H9 (cell line): ENCODE measurements at regions not wholly inside any gene's neighbourhood (a gene's known extent, or its start where the extent isn't known, plus 50 kb on each side); places are given as distances from the start of the nearest gene placed in this dataset.

Source experiments
- DNase-seq: peaks from one replicate; pipeline ENCODE4 v3.0.0-alpha.2; 2017
- H2AFZ ChIP-seq: one replicate; pipeline ENCODE4 v1.6.1; 2013; ENCODE audit warnings: mild to moderate bottlenecking, low read length, control low read depth, moderate library complexity
- H2AK5ac ChIP-seq: 2 replicates; pipeline ENCODE4 v1.6.1; 2013; ENCODE audit warnings: low read length, control low read depth, mixed read lengths; ENCODE audit not compliant: insufficient read length
- H2BK120ac ChIP-seq: one replicate; pipeline ENCODE4 v1.6.1; 2013; ENCODE audit warnings: low read depth, mild to moderate bottlenecking, low read length, control low read depth, inconsistent platforms; ENCODE audit not compliant: poor library complexity, severe bottlenecking
- H2BK12ac ChIP-seq: 2 replicates; pipeline ENCODE4 v1.6.1; 2013; ENCODE audit warnings: low read length, control low read depth, mixed read lengths, low read depth; ENCODE audit not compliant: insufficient read length
- H2BK15ac ChIP-seq: 2 replicates; pipeline ENCODE4 v1.6.1; 2013; ENCODE audit warnings: low read depth, low read length, control low read depth
- H2BK20ac ChIP-seq: one replicate; pipeline ENCODE4 v1.6.1; 2013; ENCODE audit warnings: low read depth, mild to moderate bottlenecking, low read length, control low read depth, inconsistent platforms; ENCODE audit not compliant: poor library complexity, severe bottlenecking
- H2BK5ac ChIP-seq: 2 replicates; pipeline ENCODE4 v1.6.1; 2013; ENCODE audit warnings: low read length, control low read depth, mixed read lengths; ENCODE audit not compliant: insufficient read length
- H3K14ac ChIP-seq: 2 replicates; pipeline ENCODE4 v1.6.1; 2013; ENCODE audit warnings: low read length, control low read depth; ENCODE audit not compliant: insufficient read depth
- H3K18ac ChIP-seq: 2 replicates; pipeline ENCODE4 v1.6.1; 2013; ENCODE audit warnings: low read depth, mild to moderate bottlenecking, mixed read lengths, low read length, control low read depth; ENCODE audit not compliant: insufficient read length
- H3K23ac ChIP-seq: 2 replicates; pipeline ENCODE4 v1.6.1; 2013; ENCODE audit warnings: low read length, control low read depth, mixed read lengths, low read depth; ENCODE audit not compliant: insufficient read length
- H3K23me2 ChIP-seq: 2 replicates; pipeline ENCODE4 v1.6.1; 2013; ENCODE audit warnings: low read depth, mild to moderate bottlenecking, mixed read lengths, low read length, control low read depth; ENCODE audit not compliant: insufficient read length, poor library complexity, severe bottlenecking
- H3K27ac ChIP-seq: 2 replicates; pipeline ENCODE4 v1.5.1; 2013; ENCODE audit warnings: low read length, control low read depth, mixed read lengths, low read depth; ENCODE audit not compliant: insufficient read length
- H3K27me3 ChIP-seq: 2 replicates; pipeline ENCODE4 v1.6.1; 2013; ENCODE audit warnings: low read length, control low read depth, inconsistent platforms; ENCODE audit not compliant: insufficient read depth
- H3K4ac ChIP-seq: 2 replicates; pipeline ENCODE4 v1.6.1; 2013; ENCODE audit warnings: low read depth, mild to moderate bottlenecking, control low read depth, inconsistent platforms, low read length, moderate library complexity
- H3K4me1 ChIP-seq: 2 replicates; pipeline ENCODE4 v1.6.1; 2013; ENCODE audit warnings: low read length, control low read depth, inconsistent platforms; ENCODE audit not compliant: insufficient read depth
- H3K4me2 ChIP-seq: 2 replicates; pipeline ENCODE4 v1.6.1; 2013; ENCODE audit warnings: low read length, control low read depth, mixed read lengths; ENCODE audit not compliant: insufficient read length, insufficient read depth
- H3K56ac ChIP-seq: 2 replicates; pipeline ENCODE4 v1.6.1; 2013; ENCODE audit warnings: low read depth, mild to moderate bottlenecking, mixed read lengths, low read length, control low read depth; ENCODE audit not compliant: insufficient read length
- H3K79me1 ChIP-seq: 2 replicates; pipeline ENCODE4 v1.6.1; 2013; ENCODE audit warnings: low read depth, mild to moderate bottlenecking, moderate library complexity, low read length, control low read depth, inconsistent platforms; ENCODE audit not compliant: insufficient read depth, poor library complexity, severe bottlenecking
- H3K79me2 ChIP-seq: 2 replicates; pipeline ENCODE4 v1.6.1; 2013; ENCODE audit warnings: low read length, control low read depth, inconsistent platforms; ENCODE audit not compliant: insufficient read depth
- H3K9ac ChIP-seq: 2 replicates; pipeline ENCODE4 v1.6.1; 2013; ENCODE audit warnings: low read length, control low read depth, mixed read lengths; ENCODE audit not compliant: insufficient read length; ENCODE audit errors: extremely low read depth
- H3K9me3 ChIP-seq: one replicate; pipeline ENCODE4 v1.6.1; 2013; ENCODE audit warnings: low read depth, low read length, inconsistent platforms; ENCODE audit not compliant: control insufficient read depth
- H3T11ph ChIP-seq: one replicate; pipeline ENCODE4 v1.6.1; 2013; ENCODE audit warnings: mild to moderate bottlenecking, low read length, control low read depth, inconsistent platforms
- H4K20me1 ChIP-seq: one replicate; pipeline ENCODE4 v1.6.1; 2013; ENCODE audit not compliant: control insufficient read depth, insufficient read length, insufficient read depth
- H4K5ac ChIP-seq: 2 replicates; pipeline ENCODE4 v1.6.1; 2013; ENCODE audit warnings: low read depth, mild to moderate bottlenecking, mixed read lengths, low read length, control low read depth; ENCODE audit not compliant: insufficient read length
- H4K8ac ChIP-seq: replicated peaks from 2 replicates; pipeline ENCODE4 v1.6.1; 2013; ENCODE audit warnings: low read length, control low read depth, mixed read lengths, low read depth; ENCODE audit not compliant: insufficient read length
- H4K91ac ChIP-seq: 2 replicates; pipeline ENCODE4 v1.6.1; 2013; ENCODE audit warnings: low read depth, mild to moderate bottlenecking, moderate library complexity, mixed read lengths, low read length, control low read depth; ENCODE audit not compliant: insufficient read length
- H3K27ac Mint-ChIP-seq, 3 experiments: 2 replicates in 2 of 3; 3 replicates in 1 of 3; pipeline ENCODE4 v1.8.0; 2020 to 2021; ENCODE audit warnings: mixed read lengths in 3 of 3, mild to moderate bottlenecking in 1 of 3, moderate library complexity in 1 of 3
- H3K27me3 Mint-ChIP-seq: 2 replicates; pipeline ENCODE4 v1.8.0; 2021; ENCODE audit warnings: low read depth, mild to moderate bottlenecking, moderate library complexity, mixed read lengths
- H3K36me3 Mint-ChIP-seq, 3 experiments: 2 replicates in 2 of 3; 3 replicates in 1 of 3; pipeline ENCODE4 v1.8.0; 2020 to 2021; ENCODE audit warnings: low read depth in 3 of 3, mixed read lengths in 3 of 3; ENCODE audit not compliant: insufficient read depth in 1 of 3
- H3K4me1 Mint-ChIP-seq, 2 experiments: 2 replicates each; pipeline ENCODE4 v1.8.0; 2020; ENCODE audit warnings: mixed read lengths in 2 of 2
- H3K4me3 Mint-ChIP-seq, 2 experiments: 2 replicates in 1 of 2; 3 replicates in 1 of 2; pipeline ENCODE4 v1.8.0; 2020 to 2021; ENCODE audit warnings: mild to moderate bottlenecking in 2 of 2, mixed read lengths in 2 of 2, moderate library complexity in 1 of 2
- H3K9me3 Mint-ChIP-seq, 2 experiments: 2 replicates in 1 of 2; 3 replicates in 1 of 2; pipeline ENCODE4 v1.8.0; 2020; ENCODE audit warnings: mild to moderate bottlenecking in 2 of 2, mixed read lengths in 2 of 2, moderate library complexity in 1 of 2
- CTCF ChIP-seq: fragments of 200-600 bp; sonication (generic); conservative IDR thresholded peaks from 3 replicates; pipeline ENCODE4 v1.8.0; 2021; ENCODE audit warnings: antibody characterized with exemption, mild to moderate bottlenecking
- WGBS: extraction: QIAGEN DNeasy Blood & Tissue Kit; methylation state at CpG from one replicate; pipeline ENCODE4 v1.1.7; 2013; ENCODE audit warnings: missing lambda C conversion rate, low lambda C conversion rate, mixed read lengths; ENCODE audit not compliant: insufficient read length; ENCODE audit errors: extremely low coverage; 5-methylcytosine and 5-hydroxymethylcytosine counted together

DNA sequence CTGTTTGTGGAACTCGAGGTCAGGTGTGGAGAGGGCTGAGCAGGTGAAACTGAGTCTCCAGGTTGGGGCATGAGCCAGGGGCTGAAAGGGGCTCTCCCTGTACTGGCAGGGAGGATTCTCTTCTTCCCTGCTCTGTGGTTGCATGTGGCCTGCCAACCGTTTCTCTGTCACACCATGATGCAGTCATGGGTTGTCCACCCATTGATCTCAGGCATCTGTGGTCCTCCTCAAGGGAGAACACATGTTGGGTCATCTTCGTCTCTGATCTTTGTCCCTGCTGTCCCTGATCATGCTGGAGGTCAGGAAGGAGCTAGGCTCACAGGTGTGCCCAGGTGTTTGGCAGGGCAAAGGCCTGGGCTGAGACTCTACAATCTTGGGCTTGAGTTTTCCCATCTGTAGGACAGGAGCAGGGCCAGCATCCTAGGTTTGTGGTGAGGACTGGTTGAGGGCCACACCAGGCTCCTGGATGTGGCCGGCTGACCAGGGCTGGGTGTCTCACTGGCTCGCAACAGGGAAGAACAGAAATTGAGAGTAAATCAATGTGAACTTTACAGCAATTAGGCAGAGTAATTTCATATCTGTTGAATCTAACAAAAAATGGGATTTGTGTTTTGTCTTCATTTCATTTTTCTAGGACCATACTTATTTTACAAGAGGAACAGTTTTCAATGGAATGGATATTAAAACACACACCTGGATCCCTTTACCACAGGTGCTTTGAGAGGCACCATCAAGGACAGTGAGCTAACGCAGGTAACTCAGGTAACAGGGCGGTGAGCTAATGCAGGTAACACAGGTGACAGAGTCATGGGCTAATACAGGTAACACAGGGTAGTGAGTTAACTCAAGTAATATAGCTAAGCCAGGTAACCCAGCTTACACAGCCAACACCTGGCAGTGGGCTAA, 58.5 kb upstream of the IGFBP3 start:
- Histone ChIP-seq H3T11ph (no peak overlapping the region), H4K91ac (no peak overlapping the region), H2AFZ (no peak overlapping the region), H3K23ac (no peak overlapping the region), H3K9ac (no peak overlapping the region), H2AK5ac (no peak overlapping the region), H3K9me3 (no peaks in the 10 kb centered on the region), H3K4me2 (no peak overlapping the region), H4K8ac (no peak overlapping the region), H4K5ac (no peak overlapping the region), H3K14ac (no peak overlapping the region), H4K20me1 (no peaks in the 10 kb centered on the region), H2BK12ac (no peak overlapping the region), H3K79me2 (no peaks in the 10 kb centered on the region), H2BK15ac (no peak overlapping the region), H2BK5ac (no peak overlapping the region), H3K4me1 (no peaks in the 10 kb centered on the region; the same call in 1 of the 2 replicates), H3K27me3 (no peaks in the 10 kb centered on the region), H3K18ac (no peak overlapping the region), H3K56ac (no peak overlapping the region), H3K4ac (no peak overlapping the region), H3K23me2 (no peaks in the 10 kb centered on the region), H2BK20ac (no peak overlapping the region), H3K27ac (no peak overlapping the region), H3K79me1 (no peaks in the 10 kb centered on the region), H2BK120ac (no peak overlapping the region)
- Mint-ChIP-seq H3K27me3 (peaks cover 10% of the 10 kb centered on the region), H3K4me1 (peaks cover 9 to 23% of the 10 kb centered on the region in 2 experiments), H3K4me3 (no peak overlapping the region), H3K36me3 (peaks cover 5 to 10% (median 7%) of the 10 kb centered on the region in 3 experiments; a peak in 6 of 7 replicates), H3K27ac (peak overlapping the region in 2 of 3 experiments; percentile 27 to 87; a peak in 3 of 7 replicates), H3K9me3 (peaks cover 6 to 12% of the 10 kb centered on the region in 2 experiments)
- no CpG with 5 or more reads among the region's 7 CpGs for WGBS
- no peak for DNase-seq
- no peak for TF ChIP-seq CTCF
